Liver (tissue), 7 donors: ENCODE measurements at regions not wholly inside any gene's neighbourhood (a gene's known extent, or its start where the extent isn't known, plus 50 kb on each side); places are given as distances from the start of the nearest gene placed in this dataset.

Experiments used
- DNase-seq: peaks from one replicate; pipeline ENCODE4 v3.0.0-alpha.2; 2017; ENCODE audit warnings: low spot score
- H3K27ac ChIP-seq, 2 donors: one replicate each; pipeline ENCODE4 v1.7.0; 2013; ENCODE audit warnings: inconsistent platforms in 2 of 2, low read length in 2 of 2, control low read depth in 1 of 2, low read depth in 1 of 2, mild to moderate bottlenecking in 1 of 2
- H3K27me3 ChIP-seq, 4 donors: one replicate each; pipeline versions ENCODE4 v1.6.1 to v1.7.0; 2013; ENCODE audit warnings: low read length in 3 of 4, inconsistent platforms in 1 of 4, mild to moderate bottlenecking in 1 of 4, moderate library complexity in 1 of 4; ENCODE audit not compliant: control insufficient read depth in 4 of 4, insufficient read depth in 4 of 4
- H3K36me3 ChIP-seq, 4 donors: one replicate each; pipeline versions ENCODE4 v1.6.1 to v1.7.0; 2013; ENCODE audit warnings: low read length in 3 of 4, mild to moderate bottlenecking in 3 of 4, low read depth in 1 of 4, moderate library complexity in 1 of 4; ENCODE audit not compliant: control insufficient read depth in 4 of 4, insufficient read depth in 3 of 4
- H3K4me1 ChIP-seq, 4 donors: one replicate each; pipeline versions ENCODE4 v1.6.1 to v1.7.0; 2013; ENCODE audit warnings: low read length in 3 of 4, mild to moderate bottlenecking in 3 of 4, moderate library complexity in 1 of 4; ENCODE audit not compliant: control insufficient read depth in 4 of 4, insufficient read depth in 4 of 4
- H3K4me3 ChIP-seq, 3 donors: one replicate each; pipeline versions ENCODE4 v1.6.1 to v1.7.0; 2013; ENCODE audit warnings: low read length in 3 of 3, control low read depth in 1 of 3, low read depth in 1 of 3, mild to moderate bottlenecking in 1 of 3
- H3K9ac ChIP-seq, 2 donors: one replicate each; pipeline ENCODE4 v1.7.0; 2013; ENCODE audit warnings: low read length in 2 of 2, mild to moderate bottlenecking in 2 of 2, moderate library complexity in 2 of 2, control low read depth in 1 of 2, low read depth in 1 of 2
- H3K9me3 ChIP-seq, 4 donors: one replicate each; pipeline versions ENCODE4 v1.6.1 to v1.7.0; 2013; ENCODE audit warnings: low read length in 3 of 4; ENCODE audit not compliant: control insufficient read depth in 4 of 4
- ATF3 ChIP-seq: IDR thresholded peaks from 2 replicates; pipeline ENCODE4 v1.6.1; 2016; ENCODE audit warnings: antibody characterized with exemption
- FOXA1 ChIP-seq: IDR thresholded peaks from 2 replicates; pipeline ENCODE4 v1.6.1; 2016; ENCODE audit warnings: antibody characterized with exemption
- FOXA2 ChIP-seq: IDR thresholded peaks from 2 replicates; pipeline ENCODE4 v1.6.1; 2016; ENCODE audit warnings: antibody characterized with exemption
- GABPA ChIP-seq, 2 donors: IDR thresholded peaks in 1 of 2; conservative IDR thresholded peaks in 1 of 2; 2 replicates each; pipeline ENCODE4 v1.6.1; 2016; ENCODE audit warnings: antibody characterized with exemption in 2 of 2, mild to moderate bottlenecking in 1 of 2, moderate library complexity in 1 of 2
- HNF4A ChIP-seq, 2 donors: conservative IDR thresholded peaks; 2 replicates each; pipeline ENCODE4 v1.6.1; 2016; ENCODE audit warnings: antibody characterized with exemption in 2 of 2, mild to moderate bottlenecking in 2 of 2
- JUND ChIP-seq, 2 donors: IDR thresholded peaks; 2 replicates each; pipeline ENCODE4 v1.6.1; 2016; ENCODE audit warnings: antibody characterized with exemption in 2 of 2
- MAX ChIP-seq: IDR thresholded peaks from 2 replicates; pipeline ENCODE4 v1.6.1; 2016; ENCODE audit warnings: antibody characterized with exemption
- NR2F2 ChIP-seq: IDR thresholded peaks from 2 replicates; pipeline ENCODE4 v1.6.1; 2016; ENCODE audit warnings: antibody characterized with exemption
- RAD21 ChIP-seq, 2 donors: IDR thresholded peaks; 2 replicates each; pipeline ENCODE4 v1.6.1; 2016; ENCODE audit warnings: antibody characterized with exemption in 2 of 2, mild to moderate bottlenecking in 2 of 2
- REST ChIP-seq: IDR thresholded peaks from 2 replicates; pipeline ENCODE4 v1.6.1; 2016; ENCODE audit warnings: antibody characterized with exemption, mild to moderate bottlenecking
- RXRA ChIP-seq, 2 donors: IDR thresholded peaks; 2 replicates each; pipeline ENCODE4 v1.6.1; 2017 to 2018; ENCODE audit warnings: antibody characterized with exemption in 2 of 2, mild to moderate bottlenecking in 1 of 2
- SP1 ChIP-seq: IDR thresholded peaks from 2 replicates; pipeline ENCODE4 v1.6.1; 2018; ENCODE audit warnings: antibody characterized with exemption, mild to moderate bottlenecking
- YY1 ChIP-seq: IDR thresholded peaks from 2 replicates; pipeline ENCODE4 v1.6.1; 2016; ENCODE audit warnings: antibody characterized with exemption, mild to moderate bottlenecking
- WGBS: extraction: QIAGEN DNeasy Blood & Tissue Kit; methylation state at CpG from one replicate; pipeline ENCODE4 v1.1.7; 2013; 5-methylcytosine and 5-hydroxymethylcytosine counted together
- TF ChIP-seq, protein P1 (sequence below): IDR thresholded peaks from 2 replicates; pipeline ENCODE4 v1.6.1; 2016; ENCODE audit warnings: antibody characterized with exemption
- donor health status: healthy.
- donor health status: healthy.
- donor health status: healthy.
- donor health status: healthy.

GRCh38 chr4:81601358-81601694 is 129.6 kb upstream of the RASGEF1B start:
- H3K36me3 ChIP-seq, result no peaks in the 10 kb centered on the region
- TF ChIP-seq MAX (no peak), FOXA1 (no peak)
- WGBS, result 76% methylated on average over 1 of the region's 1 CpG
- no peak for DNase-seq
- H3K4me1 ChIP-seq, result peaks cover 2 to 27% (median 5%) of the 10 kb centered on the region in 4 donors
- H3K4me3 ChIP-seq, result no peak overlapping the region
- H3K9me3 ChIP-seq, result peaks cover 0 to 6% (median 1%) of the 10 kb centered on the region in 4 donors
- no peak overlapping the region for H3K9ac ChIP-seq
- no peaks in the 10 kb centered on the region for H3K27me3 ChIP-seq
- H3K27ac ChIP-seq, result no peak overlapping the region

DNA sequence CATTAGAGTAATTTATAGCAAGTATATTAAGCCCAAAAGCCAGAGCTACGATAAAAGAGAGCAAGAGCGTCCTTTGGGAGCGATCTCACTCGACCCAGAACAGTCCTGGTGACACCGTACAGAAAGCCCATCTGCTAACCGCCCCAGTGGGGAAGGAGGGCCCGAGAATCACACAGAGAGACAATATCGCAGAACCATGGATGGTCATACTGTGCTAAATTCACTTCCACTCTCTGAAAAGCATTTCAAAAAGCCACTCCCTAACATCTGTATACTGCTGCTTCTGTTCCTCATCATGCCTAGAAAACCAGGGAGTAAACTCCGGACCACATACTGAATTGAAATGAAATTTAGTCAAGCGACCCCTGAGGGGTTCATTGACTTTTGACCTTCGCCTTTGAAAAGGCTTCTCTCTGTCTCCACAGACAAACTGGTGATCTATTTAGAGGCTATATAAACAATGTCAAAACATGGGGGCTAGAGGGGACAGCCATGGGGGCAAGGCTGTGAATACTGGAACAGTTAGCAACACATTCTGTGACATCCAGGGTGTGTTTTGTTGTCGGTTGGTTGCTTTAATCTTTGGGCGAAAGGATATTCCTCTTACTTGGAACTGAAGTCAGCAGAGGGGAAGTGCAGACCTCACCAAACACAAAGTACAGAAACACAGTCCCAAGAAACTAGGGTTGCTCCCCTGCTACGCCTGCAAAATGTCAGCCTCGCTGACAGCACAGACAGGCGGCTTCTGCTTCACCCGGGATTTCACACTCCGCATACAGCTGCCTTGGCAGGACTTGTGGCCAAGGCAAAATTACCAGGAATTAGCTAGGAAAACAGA is 129.0 kb upstream of the RASGEF1B start:
- Histone ChIP-seq H3K27me3 (no peaks in the 10 kb centered on the region), H3K36me3 (no peaks in the 10 kb centered on the region), H3K27ac (peak overlapping the region in 1 of 2 donors; percentile 51), H3K9ac (no peak overlapping the region), H3K9me3 (peaks cover 0 to 6% (median 1%) of the 10 kb centered on the region in 4 donors), H3K4me1 (peaks cover 2 to 33% (median 10%) of the 10 kb centered on the region in 4 donors), H3K4me3 (no peak overlapping the region)
- peak; percentile 46 for DNase-seq
- WGBS, result 73% methylated on average over 18 of the region's 18 CpGs
- peak; percentile 98 for TF ChIP-seq NR2F2
- TF ChIP-seq ATF3, result no peak
- TF ChIP-seq GABPA (IDR thresholded peaks at IDR 0.05 in 1 of 2, conservative IDR thresholded peaks at IDR 0.05 in 1 of 2), result no peak
- TF ChIP-seq SP1, result peak; percentile 49
- TF ChIP-seq RAD21 (IDR thresholded peaks at IDR 0.05), result peak; percentile 14 to 51
- TF ChIP-seq YY1, result peak; percentile 48
- TF ChIP-seq RXRA (IDR thresholded peaks at IDR 0.05), result peak; percentile 62 to 89
- TF ChIP-seq JUND (IDR thresholded peaks at IDR 0.05), result no peak

DNA sequence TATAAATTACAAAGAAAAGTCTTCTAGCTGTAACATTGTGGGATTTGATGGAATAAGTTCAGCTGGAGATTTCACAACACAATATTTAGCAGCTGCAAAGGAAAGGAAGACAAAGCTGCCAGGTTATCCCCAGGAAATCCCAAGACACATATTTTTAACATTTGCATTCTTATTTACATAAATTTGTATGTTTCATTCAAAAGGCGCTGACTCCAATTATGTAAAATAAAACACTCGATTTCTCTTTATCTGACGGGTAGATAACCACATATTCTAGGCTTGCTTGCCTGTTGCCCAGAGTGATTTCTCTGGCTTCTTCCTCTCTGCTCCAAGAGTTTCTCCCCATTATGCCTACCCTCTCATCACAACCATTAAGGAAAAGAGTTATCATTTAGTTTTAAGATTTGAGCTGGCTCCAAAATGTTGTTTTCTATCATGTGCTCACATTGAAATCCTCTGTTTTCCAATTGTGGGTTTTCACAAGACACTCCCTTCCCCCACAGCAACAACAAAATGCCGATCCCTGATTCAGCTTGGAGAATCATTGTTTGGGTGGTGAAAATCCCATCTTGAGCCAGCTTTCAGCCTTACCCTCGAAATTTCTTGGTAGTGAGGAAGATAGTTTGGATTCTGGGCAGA is 128.2 kb upstream of the RASGEF1B start:
- no peak for TF ChIP-seq REST
- no peak for TF ChIP-seq FOXA2
- no peak for TF ChIP-seq ATF3
- TF ChIP-seq NR2F2, result no peak
- TF ChIP-seq HNF4A (conservative IDR thresholded peaks at IDR 0.05), result no peak
- TF ChIP-seq YY1, result no peak
- TF ChIP-seq SP1, result no peak
- TF ChIP-seq FOXA1, result no peak
- no peak for TF ChIP-seq JUND (IDR thresholded peaks at IDR 0.05)
- TF ChIP-seq, protein P1, sequence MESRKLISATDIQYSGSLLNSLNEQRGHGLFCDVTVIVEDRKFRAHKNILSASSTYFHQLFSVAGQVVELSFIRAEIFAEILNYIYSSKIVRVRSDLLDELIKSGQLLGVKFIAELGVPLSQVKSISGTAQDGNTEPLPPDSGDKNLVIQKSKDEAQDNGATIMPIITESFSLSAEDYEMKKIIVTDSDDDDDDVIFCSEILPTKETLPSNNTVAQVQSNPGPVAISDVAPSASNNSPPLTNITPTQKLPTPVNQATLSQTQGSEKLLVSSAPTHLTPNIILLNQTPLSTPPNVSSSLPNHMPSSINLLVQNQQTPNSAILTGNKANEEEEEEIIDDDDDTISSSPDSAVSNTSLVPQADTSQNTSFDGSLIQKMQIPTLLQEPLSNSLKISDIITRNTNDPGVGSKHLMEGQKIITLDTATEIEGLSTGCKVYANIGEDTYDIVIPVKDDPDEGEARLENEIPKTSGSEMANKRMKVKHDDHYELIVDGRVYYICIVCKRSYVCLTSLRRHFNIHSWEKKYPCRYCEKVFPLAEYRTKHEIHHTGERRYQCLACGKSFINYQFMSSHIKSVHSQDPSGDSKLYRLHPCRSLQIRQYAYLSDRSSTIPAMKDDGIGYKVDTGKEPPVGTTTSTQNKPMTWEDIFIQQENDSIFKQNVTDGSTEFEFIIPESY, result no peak
- no peak for DNase-seq
- H3K9me3 ChIP-seq, result peaks cover 0 to 6% (median 1%) of the 10 kb centered on the region in 4 donors
- H3K27me3 ChIP-seq, result no peaks in the 10 kb centered on the region
- WGBS, result 68% methylated on average over 5 of the region's 5 CpGs
- H3K36me3 ChIP-seq, result no peaks in the 10 kb centered on the region
- no peak overlapping the region for H3K9ac ChIP-seq
- H3K4me1 ChIP-seq, result peaks cover 2 to 38% (median 14%) of the 10 kb centered on the region in 4 donors
- peak overlapping the region in 1 of 2 donors; percentile 51 for H3K27ac ChIP-seq
- H3K4me3 ChIP-seq, result no peak overlapping the region
